GM12878 (cell line): ENCODE measurements at regions not wholly inside any gene's neighbourhood (a gene's known extent, or its start where the extent isn't known, plus 50 kb on each side); places are given as distances from the start of the nearest gene placed in this dataset.

Experiments
- ATAC-seq: fragments of 200-7000 bp; cut with Tn5 transposase; 3 replicates; pipeline ENCODE4 v1.9.1; 2020; ENCODE audit warnings: mild to moderate bottlenecking, moderate library complexity
- BruUV-seq: library from RNA; stranded (reverse); fragments of 400-500 nt; replicated peaks from 2 replicates; lab custom pipeline; 2021; lab: Mats Ljungman, UMichigan
- CTCF ChIA-PET: fragments of 300-600 bp; sonication (Branson Sonifier 250); formaldehyde crosslinking; extraction: SDS; loops from one replicate; lab custom pipeline; 2021; ENCODE audit warnings: inconsistent platforms; lab: Yijun Ruan, JAX
- POLR2A ChIA-PET: fragments of 350-600 bp; formaldehyde crosslinking; extraction: SDS; loops from one replicate; lab custom pipeline; 2021; ENCODE audit warnings: inconsistent platforms; lab: Charles Lee
- RAD21 ChIA-PET: fragments of 300-600 bp; sonication (Branson Sonifier 250); formaldehyde crosslinking; loops from one replicate; lab custom pipeline; 2023; ENCODE audit warnings: antibody characterized with exemption; ENCODE audit not compliant: unreplicated experiment; lab: Charles Lee
- SMC1A ChIA-PET: fragments of 300-600 bp; sonication (Branson Sonifier 250); formaldehyde crosslinking; loops from one replicate; lab custom pipeline; 2023; ENCODE audit not compliant: unreplicated experiment, uncharacterized antibody; lab: Charles Lee
- DNase-seq: peaks from one replicate; pipeline ENCODE4 v3.0.0-alpha.2; 2011; ENCODE audit warnings: low read depth, low spot score
- FAIRE-seq: peaks from 3 replicates; lab custom pipeline; 2011; peaks lifted over from hg19 to GRCh38; lab: Jason Lieb, UNC
- H2AFZ ChIP-seq: 2 replicates; pipeline ENCODE4 v1.6.0; 2011; ENCODE audit warnings: low read depth, low read length, control low read depth; ENCODE audit not compliant: control insufficient read depth
- H3K27ac ChIP-seq: 2 replicates; pipeline ENCODE4 v1.5.1; 2011; ENCODE audit warnings: control low read depth; ENCODE audit not compliant: control insufficient read depth, insufficient read depth
- H3K27me3 ChIP-seq, 2 experiments: replicated peaks in 1 of 2; 2 replicates each; pipeline versions ENCODE4 v1.6.0 to v1.6.1; 2011; ENCODE audit warnings: low read length in 1 of 2; ENCODE audit not compliant: control insufficient read depth in 2 of 2, insufficient read depth in 2 of 2
- H3K36me3 ChIP-seq, 2 experiments: 2 replicates each; pipeline ENCODE4 v1.5.1; 2011; ENCODE audit warnings: low read length in 1 of 2; ENCODE audit not compliant: control insufficient read depth in 2 of 2, insufficient read depth in 2 of 2
- H3K4me1 ChIP-seq: 2 replicates; pipeline ENCODE4 v1.6.1; 2011; ENCODE audit warnings: mild to moderate bottlenecking, low read length, moderate library complexity, mixed read lengths; ENCODE audit not compliant: control insufficient read depth, insufficient read depth
- H3K4me2 ChIP-seq: 2 replicates; pipeline ENCODE4 v1.6.0; 2011; ENCODE audit warnings: control low read depth; ENCODE audit not compliant: control insufficient read depth, insufficient read depth
- H3K4me3 ChIP-seq: fragments of 200-600 bp; sonication (generic); 2 replicates; pipeline ENCODE4 v1.5.1; 2016
- H3K79me2 ChIP-seq: 2 replicates; pipeline ENCODE4 v1.6.0; 2011; ENCODE audit warnings: low read length; ENCODE audit not compliant: control insufficient read depth, insufficient read depth
- H3K9ac ChIP-seq: 2 replicates; pipeline ENCODE4 v1.8.0; 2011; ENCODE audit warnings: low read length, control low read depth, mixed read lengths; ENCODE audit not compliant: control insufficient read depth, insufficient read depth
- H3K9me3 ChIP-seq: replicated peaks from 3 replicates; pipeline ENCODE4 v1.5.1; 2011; ENCODE audit warnings: mild to moderate bottlenecking, low read length; ENCODE audit not compliant: control insufficient read depth, insufficient read depth
- H4K20me1 ChIP-seq: 2 replicates; pipeline ENCODE4 v1.6.0; 2011; ENCODE audit not compliant: control insufficient read depth, insufficient read depth
- BCL11A ChIP-seq: IDR thresholded peaks from 2 replicates; pipeline ENCODE4 v1.6.1; 2011; ENCODE audit warnings: low read depth, low read length
- BHLHE40 ChIP-seq, 2 experiments: fragments of 450-650 bp in 1 of 2; IDR thresholded peaks; 2 replicates each; pipeline ENCODE4 v1.6.1; 2011 to 2017; ENCODE audit warnings: low read depth in 2 of 2, borderline replicate concordance in 1 of 2, improper control_type of control experiment in 1 of 2, low read length in 1 of 2, mild to moderate bottlenecking in 1 of 2
- MAX ChIP-seq: IDR thresholded peaks from 2 replicates; pipeline ENCODE4 v1.6.1; 2012; ENCODE audit warnings: low read depth, low read length, improper control_type of control experiment
- NRF1 ChIP-seq: conservative IDR thresholded peaks from 2 replicates; pipeline ENCODE4 v1.6.1; 2011; ENCODE audit warnings: mild to moderate bottlenecking, low read depth, low read length, improper control_type of control experiment
- SMAD5 ChIP-seq: IDR thresholded peaks from 2 replicates; pipeline ENCODE4 v1.6.1; 2016; ENCODE audit warnings: antibody characterized with exemption, low read depth
- SUZ12 ChIP-seq: fragments of 200-600 bp; sonication (generic); IDR thresholded peaks from one replicate; pipeline ENCODE4 v1.6.1; 2018; ENCODE audit warnings: antibody characterized with exemption, mild to moderate bottlenecking; ENCODE audit not compliant: unreplicated experiment
- TCF3 ChIP-seq: IDR thresholded peaks from 2 replicates; pipeline ENCODE4 v1.6.1; 2012; ENCODE audit warnings: low read depth, mild to moderate bottlenecking, low read length, borderline replicate concordance; ENCODE audit not compliant: insufficient read depth
- ZBTB33 ChIP-seq: fragments of 450-650 bp; IDR thresholded peaks from 2 replicates; pipeline ENCODE4 v1.6.1; 2017; ENCODE audit warnings: mild to moderate bottlenecking
- ZBTB4 ChIP-seq: fragments of 450-650 bp; formaldehyde crosslinking; IDR thresholded peaks from 2 replicates; pipeline ENCODE4 v1.4.0; 2022; ENCODE audit warnings: mild to moderate bottlenecking, moderate library complexity
- WGBS: methylation state at CpG from one replicate; pipeline ENCODE4 v1.1.6; 2016; ENCODE audit warnings: low lambda C conversion rate; ENCODE audit not compliant: insufficient replicate concordance, insufficient coverage; ENCODE audit errors: missing lambda C conversion rate; 5-methylcytosine and 5-hydroxymethylcytosine counted together
- in situ Hi-C: fragments of 300-500 bp; cut with MboI; formaldehyde crosslinking; loops from 9 replicates; pipeline ENCODE4 v1.14.3; 2018; ENCODE audit warnings: mixed read lengths
- intact Hi-C: fragments of 100-400 bp; cut with micrococcal nuclease; formaldehyde crosslinking; loops from one replicate; pipeline ENCODE4 v1.14.2; 2022; ENCODE audit not compliant: unreplicated experiment

- intact Hi-C loops: no loop called here
- no peak for FAIRE-seq
- 6% methylated on average over 7 of the region's 7 CpGs for WGBS
- ChIA-PET SMC1A (interaction anchor here (0.7 kb wide), 1 partner anchor 33 kb away, joined by 3 read pairs; no protein-coding TSS in a partner anchor), RAD21 (no interaction called here), POLR2A (no interaction called here), CTCF (interaction anchor here (0.7 kb wide), 1 partner anchor 8 kb away, joined by 3 read pairs; no protein-coding TSS in a partner anchor)
- no peak overlapping the region for H3K4me3 ChIP-seq
- no peaks in the 10 kb centered on the region for H3K79me2 ChIP-seq
- no peaks in the 10 kb centered on the region for H3K4me1 ChIP-seq
- no peaks in the 10 kb centered on the region for H3K27me3 ChIP-seq
- H3K9me3 ChIP-seq: no peaks in the 10 kb centered on the region
- no peak overlapping the region for H3K9ac ChIP-seq
- no peak for ATAC-seq
- no peaks in the 10 kb centered on the region for H4K20me1 ChIP-seq
- H3K27ac ChIP-seq: no peak overlapping the region
- no peak for TF ChIP-seq MAX
- TF ChIP-seq, all 136 proteins: peak for 0
- no TSS peak for BruUV-seq
- no peaks in the 10 kb centered on the region for H3K36me3 ChIP-seq
- in situ Hi-C loops: no loop called here
- no peak for DNase-seq
- no peak overlapping the region for H2AFZ ChIP-seq
- H3K4me2 ChIP-seq: no peak overlapping the region
These were observed 1039.5 kb upstream of the SLC10A2 start for GRCh38 chr13:104105418-104106355.

- ChIA-PET SMC1A (no interaction called here), POLR2A (no interaction called here), CTCF (no interaction called here), RAD21 (no interaction called here)
- in situ Hi-C loops (no loop called here), intact Hi-C loops (no loop called here)
- Histone ChIP-seq H3K4me1 (no peaks in the 10 kb centered on the region), H3K27me3 (no peaks in the 10 kb centered on the region), H3K9ac (no peak overlapping the region), H3K79me2 (no peaks in the 10 kb centered on the region), H3K36me3 (no peaks in the 10 kb centered on the region), H3K4me2 (no peak overlapping the region), H2AFZ (no peak overlapping the region), H3K27ac (no peak overlapping the region), H3K4me3 (no peak overlapping the region), H3K9me3 (no peaks in the 10 kb centered on the region), H4K20me1 (no peaks in the 10 kb centered on the region)
- FAIRE-seq: no peak
- BruUV-seq: no TSS peak
- ATAC-seq: no peak
- DNase-seq: no peak
- no peak for TF ChIP-seq TCF3
- no peak for TF ChIP-seq NRF1
- TF ChIP-seq BCL11A: no peak
- TF ChIP-seq SUZ12: no peak
- TF ChIP-seq ZBTB4 (CRISPR knock-in tag): no peak
- TF ChIP-seq SMAD5: no peak
- TF ChIP-seq BHLHE40 (IDR thresholded peaks at IDR 0.05; ENCODE audit: borderline replicate concordance in 1 of 2, low read depth in 2 of 2, low read length in 1 of 2): no peak
- TF ChIP-seq ZBTB33: no peak
These were observed 1033.5 kb upstream of the SLC10A2 start for GRCh38 chr13:104099750-104100149.
